ENCODE measurements at regions not wholly inside any gene's neighbourhood (a gene's known extent, or its start where the extent isn't known, plus 50 kb on each side); places are given as distances from the start of the nearest gene placed in this dataset.

- Histone ChIP-seq H2BK20ac (ENCODE audit: low read length) (no peak overlapping the region), H3K4me2 (ENCODE audit: insufficient read depth in 1 of 2, low read depth in 2 of 2, low read length in 2 of 2) (no peak overlapping the region), H3K9me3 (ENCODE audit: insufficient read depth in 2 of 2, low read depth in 1 of 2, low read length in 1 of 2) (no peaks in the 10 kb centered on the region), H3K4me3 (ENCODE audit: extremely low read depth in 1 of 4, insufficient read depth in 2 of 4, low read depth in 3 of 4, low read length in 4 of 4) (no peak overlapping the region), H3K27ac (ENCODE audit: low read depth, low read length) (no peak overlapping the region), H3K36me3 (ENCODE audit: control insufficient read depth in 2 of 4, insufficient read depth in 4 of 4, low read length in 3 of 4) (no peaks in the 10 kb centered on the region), H2BK5ac (ENCODE audit: low read depth, low read length) (no peak overlapping the region), H3K9ac (replicated peaks in 1 of 4; ENCODE audit: extremely low read depth in 1 of 4, low read depth in 3 of 4, low read length in 3 of 4) (no peak overlapping the region), H3K23me2 (ENCODE audit: low read depth, low read length) (no peaks in the 10 kb centered on the region), H2BK12ac (ENCODE audit: low read depth, low read length) (no peak overlapping the region), H2AK5ac (ENCODE audit: low read depth, low read length) (no peak overlapping the region), H4K8ac (ENCODE audit: extremely low read depth, insufficient read depth, low read length) (no peak overlapping the region), H3K4ac (replicated peaks; ENCODE audit: insufficient read length, low read depth, low read length) (no peak overlapping the region), H4K20me1 (replicated peaks in 1 of 2; ENCODE audit: control insufficient read depth in 1 of 2, insufficient read depth in 2 of 2, low read length in 2 of 2) (no peaks in the 10 kb centered on the region), H2BK120ac (replicated peaks; ENCODE audit: low read depth, low read length) (no peak overlapping the region), H3K4me1 (replicated peaks in 1 of 4; ENCODE audit: control insufficient read depth in 3 of 4, insufficient read depth in 4 of 4, low read length in 3 of 4) (no peaks in the 10 kb centered on the region), H3K79me2 (ENCODE audit: control insufficient read depth in 1 of 2, insufficient read depth in 2 of 2, low read length in 2 of 2) (no peaks in the 10 kb centered on the region), H3K27me3 (replicated peaks in 1 of 4; ENCODE audit: control insufficient read depth in 3 of 4, extremely low read depth in 1 of 4, insufficient read depth in 3 of 4, low read length in 3 of 4) (no peaks in the 10 kb centered on the region), H2AFZ (ENCODE audit: low read length) (no peak overlapping the region), H4K91ac (replicated peaks; ENCODE audit: insufficient read length, low read length) (no peak overlapping the region), H4K5ac (ENCODE audit: insufficient read length, low read depth, low read length) (no peak overlapping the region), H3K14ac (ENCODE audit: insufficient read length) (no peak overlapping the region), H3K56ac (replicated peaks; ENCODE audit: insufficient read length, low read depth, low read length) (no peak overlapping the region), H3K18ac (ENCODE audit: extremely low read depth, low read length) (no peak overlapping the region), H3K79me1 (ENCODE audit: low read depth, low read length) (no peaks in the 10 kb centered on the region), H3K23ac (ENCODE audit: insufficient read length) (no peak overlapping the region), H2BK15ac (ENCODE audit: low read length) (no peak overlapping the region)
- CTCF ChIA-PET (ENCODE audit: partially characterized antibody), result no interaction called here
- no peak for TF ChIP-seq HDAC6 (IDR thresholded peaks at IDR 0.05; ENCODE audit: low read depth, low read length)
- no peak for TF ChIP-seq SUZ12 (IDR thresholded peaks at IDR 0.05; ENCODE audit: low read length)
- no peak for TF ChIP-seq TEAD4 (IDR thresholded peaks at IDR 0.05; ENCODE audit: low read depth, low read length)
- no peak for TF ChIP-seq SP2 (IDR thresholded peaks at IDR 0.05; ENCODE audit: low read length)
- no peak for TF ChIP-seq SIX5 (IDR thresholded peaks at IDR 0.05; ENCODE audit: low read depth, low read length)
- no peak for TF ChIP-seq TBP (IDR thresholded peaks at IDR 0.05; ENCODE audit: low read depth, low read length)
- no peak for FAIRE-seq
- no peak for DNase-seq (ENCODE audit: low read depth in 1 of 2, low spot score in 2 of 2)
- POLR2A ChIA-PET (ENCODE audit: partially characterized antibody), result no interaction called here
Measured at GRCh38 chr6:95159557-95159956, 417.8 kb upstream of the MANEA start.
